Body of pancreas (tissue), 4 donors: ENCODE measurements at regions not wholly inside any gene's neighbourhood (a gene's known extent, or its start where the extent isn't known, plus 50 kb on each side); places are given as distances from the start of the nearest gene placed in this dataset.
"Not testable (repeated sequence)": the region's sequence is repeated elsewhere in the genome, so short reads cannot be mapped to it uniquely, and the experiment has no call there.

Experiments
- ATAC-seq: fragments of 150-250 bp; one replicate; pipeline ENCODE4 v1.9.1; 2016
- DNase-seq, 4 donors: peaks; one replicate each; pipeline ENCODE4 v3.0.0-alpha.2; 2019
- H3K27ac ChIP-seq, 4 donors: fragments of 200-600 bp; sonication (generic); 1 replicate in 3 of 4; 2 replicates in 1 of 4; pipeline versions ENCODE4 v1.5.1 to v1.6.1; 2016 to 2019; ENCODE audit warnings: mild to moderate bottlenecking in 1 of 4, mixed read lengths in 1 of 4, moderate library complexity in 1 of 4
- H3K27me3 ChIP-seq, 2 donors: fragments of 200-600 bp; sonication (generic); one replicate each; pipeline ENCODE4 v1.6.0; 2016; ENCODE audit warnings: mild to moderate bottlenecking in 1 of 2
- H3K36me3 ChIP-seq, 2 donors: fragments of 200-600 bp; sonication (generic); replicated peaks in 1 of 2; 2 replicates each; pipeline ENCODE4 v1.5.1; 2016; ENCODE audit warnings: low read depth in 2 of 2; ENCODE audit not compliant: insufficient read depth in 1 of 2
- H3K4me1 ChIP-seq: fragments of 200-600 bp; sonication (generic); one replicate; pipeline ENCODE4 v1.6.0; 2016
- H3K4me3 ChIP-seq, 2 donors: fragments of 200-600 bp; sonication (generic); 1 replicate in 1 of 2; 2 replicates in 1 of 2; pipeline ENCODE4 v1.5.1; 2016 to 2019
- H3K9me3 ChIP-seq, 3 donors: fragments of 200-600 bp; sonication (generic); 1 replicate in 2 of 3; 2 replicates in 1 of 3; pipeline ENCODE4 v1.5.1; 2016
- POLR2A ChIP-seq, 3 donors: fragments of 450-650 bp; IDR thresholded peaks; one replicate each; pipeline ENCODE4 v1.6.1; 2016; ENCODE audit warnings: antibody characterized with exemption in 3 of 3, mild to moderate bottlenecking in 2 of 3
- WGBS, 2 donors: methylation state at CpG; one replicate each; pipeline ENCODE4 v1.1.5; 2017; 5-methylcytosine and 5-hydroxymethylcytosine counted together
- intact Hi-C: fragments of 100-400 bp; cut with DNase I; formaldehyde crosslinking; loops from one replicate; pipeline ENCODE4 v1.15.1; 2023
- TF ChIP-seq, protein P1 (sequence below), 7 experiments: fragments of 450-650 bp in 4 of 7; fragments of 200-600 bp in 3 of 7; sonication (generic) in 3 of 7; IDR thresholded peaks; one replicate each; pipeline ENCODE4 v1.5.1; 2016 to 2019; ENCODE audit warnings: antibody characterized with exemption in 7 of 7

DNA sequence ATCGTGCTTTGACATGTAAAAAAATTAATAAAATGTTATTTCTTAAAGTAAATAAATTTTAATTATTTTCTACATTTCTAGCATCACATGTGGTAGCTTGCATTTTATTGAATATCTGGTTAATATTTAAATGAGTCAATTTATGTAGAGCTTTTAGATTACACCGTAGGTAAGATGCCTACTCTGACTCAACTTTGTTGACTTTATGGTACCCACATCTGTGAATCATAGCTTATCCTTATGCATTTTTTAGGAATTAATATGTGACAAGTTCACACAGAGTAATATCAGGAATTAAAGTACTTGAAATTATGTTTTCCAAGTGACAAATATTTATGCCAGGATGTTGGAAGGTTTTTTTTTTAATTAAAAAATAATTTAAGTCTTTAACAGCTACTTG, 120.7 kb downstream of the LEPR start:
- no peak overlapping the region for H3K4me3 ChIP-seq
- H3K4me1 ChIP-seq, result no peaks in the 10 kb centered on the region
- no peaks in the 10 kb centered on the region for H3K27me3 ChIP-seq
- H3K9me3 ChIP-seq, result no peaks in the 10 kb centered on the region
- TF ChIP-seq, protein P1, sequence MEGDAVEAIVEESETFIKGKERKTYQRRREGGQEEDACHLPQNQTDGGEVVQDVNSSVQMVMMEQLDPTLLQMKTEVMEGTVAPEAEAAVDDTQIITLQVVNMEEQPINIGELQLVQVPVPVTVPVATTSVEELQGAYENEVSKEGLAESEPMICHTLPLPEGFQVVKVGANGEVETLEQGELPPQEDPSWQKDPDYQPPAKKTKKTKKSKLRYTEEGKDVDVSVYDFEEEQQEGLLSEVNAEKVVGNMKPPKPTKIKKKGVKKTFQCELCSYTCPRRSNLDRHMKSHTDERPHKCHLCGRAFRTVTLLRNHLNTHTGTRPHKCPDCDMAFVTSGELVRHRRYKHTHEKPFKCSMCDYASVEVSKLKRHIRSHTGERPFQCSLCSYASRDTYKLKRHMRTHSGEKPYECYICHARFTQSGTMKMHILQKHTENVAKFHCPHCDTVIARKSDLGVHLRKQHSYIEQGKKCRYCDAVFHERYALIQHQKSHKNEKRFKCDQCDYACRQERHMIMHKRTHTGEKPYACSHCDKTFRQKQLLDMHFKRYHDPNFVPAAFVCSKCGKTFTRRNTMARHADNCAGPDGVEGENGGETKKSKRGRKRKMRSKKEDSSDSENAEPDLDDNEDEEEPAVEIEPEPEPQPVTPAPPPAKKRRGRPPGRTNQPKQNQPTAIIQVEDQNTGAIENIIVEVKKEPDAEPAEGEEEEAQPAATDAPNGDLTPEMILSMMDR (IDR thresholded peaks at IDR 0.05), result no peak
- TF ChIP-seq POLR2A (IDR thresholded peaks at IDR 0.05), result no peak
- WGBS, 2 donors, result 72 to 76% methylated on average over 2 of the region's 2 CpGs
- no peak for ATAC-seq
- H3K27ac ChIP-seq, result no peak overlapping the region
- H3K36me3 ChIP-seq, result no peaks in the 10 kb centered on the region
- DNase-seq, result no peak
- intact Hi-C loops, result no loop called here

DNA sequence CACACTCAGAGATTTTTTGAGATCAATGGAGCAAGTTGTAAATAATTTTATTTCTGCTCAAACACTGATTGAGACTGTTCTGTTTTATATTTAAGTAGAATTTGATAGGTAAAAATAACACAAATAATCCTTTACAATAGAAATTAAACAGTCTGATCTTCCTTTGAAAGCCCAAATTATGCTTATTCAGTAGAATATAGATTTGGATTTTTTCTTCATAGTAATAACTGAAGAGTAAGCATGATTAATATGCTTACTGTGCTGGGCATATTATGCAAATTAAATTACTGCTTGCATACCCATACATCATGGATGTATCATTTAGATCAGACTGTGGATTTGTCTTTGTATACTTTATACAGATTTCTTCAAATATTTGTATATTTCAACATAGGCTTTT, 121.4 kb downstream of the LEPR start:
- DNase-seq (no peak), ATAC-seq (no peak)
- Histone ChIP-seq H3K4me1 (no peaks in the 10 kb centered on the region), H3K27me3 (no peaks in the 10 kb centered on the region), H3K27ac (no peak overlapping the region), H3K9me3 (no peaks in the 10 kb centered on the region), H3K4me3 (no peak overlapping the region), H3K36me3 (no peaks in the 10 kb centered on the region)
- intact Hi-C loops, result no loop called here
- TF ChIP-seq, protein P1 (IDR thresholded peaks at IDR 0.05), result no peak
- no peak for TF ChIP-seq POLR2A (IDR thresholded peaks at IDR 0.05)

DNA sequence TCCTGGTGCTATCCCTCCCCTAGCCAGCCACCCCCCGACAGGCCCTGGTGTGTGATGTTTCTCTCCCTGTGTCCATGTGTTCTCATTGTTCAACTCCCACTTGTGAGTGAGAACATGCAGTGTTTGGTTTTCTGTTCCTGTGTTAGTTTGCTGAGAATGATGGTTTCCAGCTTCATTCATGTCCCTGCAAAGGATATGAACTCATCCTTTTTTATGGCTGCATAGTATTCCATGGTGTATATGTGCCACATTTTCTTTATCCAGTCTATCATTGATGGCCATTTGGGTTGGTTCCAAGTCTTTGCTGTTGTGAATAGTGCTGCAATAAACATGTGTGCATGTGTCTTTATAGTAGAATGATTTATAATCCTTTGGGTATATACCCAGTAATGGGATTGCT, 122.1 kb downstream of the LEPR start:
- H3K9me3 ChIP-seq, H3K27me3 ChIP-seq, H3K36me3 ChIP-seq, ATAC-seq, H3K4me1 ChIP-seq, intact Hi-C loops, H3K27ac ChIP-seq, H3K4me3 ChIP-seq, DNase-seq: not testable (repeated sequence)
- 86 to 100% methylated on average over 1 of the region's 1 CpG for WGBS, 2 donors

DNA sequence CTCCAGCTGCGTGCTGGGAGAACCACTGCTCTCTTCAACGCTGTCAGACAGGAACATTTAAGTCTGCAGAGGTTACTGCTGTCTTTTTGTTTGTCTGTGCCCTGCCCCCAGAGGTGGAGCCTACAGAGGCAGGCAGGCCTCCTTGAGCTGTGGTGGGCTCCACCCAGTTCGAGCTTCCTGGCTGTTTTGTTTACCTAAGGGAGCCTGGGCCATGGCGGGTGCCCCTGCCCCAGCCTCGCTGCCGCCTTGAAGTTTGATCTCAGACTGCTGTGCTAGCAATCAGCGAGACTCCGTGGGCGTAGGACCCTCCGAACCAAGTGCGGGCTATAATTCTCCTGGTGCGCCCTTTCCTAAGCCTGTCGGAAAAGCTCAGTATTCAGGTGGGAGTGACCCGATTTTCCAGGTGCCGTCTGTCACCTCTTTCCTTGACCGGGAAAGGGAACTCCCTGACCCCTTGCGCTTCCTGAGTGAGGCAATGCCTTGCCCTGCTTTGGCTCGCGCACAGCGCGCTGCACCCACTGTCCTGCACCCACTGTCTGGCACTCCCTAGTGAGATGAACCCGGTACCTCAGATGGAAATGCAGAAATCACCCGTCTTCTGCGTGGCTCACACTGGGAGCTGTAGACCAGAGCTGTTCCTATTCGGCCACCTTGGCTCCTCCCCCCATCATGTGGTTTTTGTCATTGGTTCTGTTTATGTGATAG, 130.0 kb downstream of the LEPR start:
- intact Hi-C loops, H3K4me3 ChIP-seq, ATAC-seq, DNase-seq, H3K27me3 ChIP-seq, H3K4me1 ChIP-seq, H3K36me3 ChIP-seq, H3K27ac ChIP-seq, H3K9me3 ChIP-seq: not testable (repeated sequence)
- 62 to 72% methylated on average over 3 to 24 of the region's 25 CpGs for WGBS, 2 donors

DNA sequence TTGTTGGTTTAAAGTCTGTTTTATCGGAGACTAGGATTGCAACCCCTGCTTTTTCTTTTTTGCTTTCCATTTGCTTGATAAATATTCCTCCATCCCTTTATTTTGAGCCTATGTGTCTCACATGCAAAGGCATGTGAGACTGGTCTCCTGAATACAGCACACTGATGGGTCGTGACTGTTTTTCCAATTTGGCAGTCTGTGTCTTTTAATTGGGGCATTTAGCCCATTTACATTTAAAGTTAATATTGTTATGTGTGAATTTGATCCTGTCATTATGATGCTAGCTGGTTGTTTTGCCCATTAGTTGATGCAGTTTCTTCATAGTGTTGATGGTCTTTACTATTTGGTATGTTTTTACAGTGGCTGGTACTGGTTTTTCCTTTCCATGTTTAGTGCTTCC, 132.0 kb downstream of the LEPR start:
- ATAC-seq, H3K4me3 ChIP-seq, H3K27ac ChIP-seq, H3K9me3 ChIP-seq, DNase-seq, H3K36me3 ChIP-seq, H3K27me3 ChIP-seq, H3K4me1 ChIP-seq, intact Hi-C loops: not testable (repeated sequence)
- WGBS, 2 donors, result 84 to 85% methylated on average over 2 of the region's 2 CpGs

DNA sequence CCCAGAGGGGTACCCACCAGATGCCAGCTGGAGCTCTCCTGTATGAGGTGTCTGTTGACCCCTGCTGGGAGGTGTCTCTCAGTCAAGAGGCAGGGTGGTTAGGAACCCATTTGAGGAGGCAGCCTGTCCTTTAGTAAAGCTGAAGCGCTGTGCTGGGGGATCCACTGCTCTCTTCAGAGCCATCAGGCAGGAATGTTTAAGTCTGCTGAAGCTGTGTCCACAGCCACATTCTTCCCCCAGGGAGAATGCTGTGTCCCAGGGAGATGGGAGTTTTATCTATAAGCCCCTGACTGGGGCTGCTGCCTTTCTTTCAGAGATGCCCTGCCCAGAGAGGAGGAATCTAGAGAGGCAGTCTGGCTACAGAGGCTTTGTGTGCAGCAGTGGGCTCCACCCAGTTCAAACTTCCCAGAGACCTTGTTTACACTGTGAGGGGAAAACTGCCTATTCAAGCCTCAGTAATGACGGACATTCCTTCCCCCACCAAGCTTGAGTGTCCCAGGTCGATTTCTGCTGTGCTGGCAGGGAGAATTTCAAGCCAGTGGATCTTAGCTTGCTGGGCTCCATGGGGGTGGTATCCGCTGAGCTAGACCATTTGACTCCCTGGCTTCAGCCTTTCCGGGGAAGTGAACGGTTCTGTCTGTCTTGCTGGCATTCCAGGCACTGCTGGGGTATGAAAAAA, 133.8 kb downstream of the LEPR start:
- H3K4me3 ChIP-seq, H3K36me3 ChIP-seq, ATAC-seq, H3K9me3 ChIP-seq, H3K27me3 ChIP-seq, intact Hi-C loops, H3K4me1 ChIP-seq, DNase-seq, H3K27ac ChIP-seq: not testable (repeated sequence)
- WGBS, 2 donors, result 53 to 58% methylated on average over 4 to 6 of the region's 6 CpGs

DNA sequence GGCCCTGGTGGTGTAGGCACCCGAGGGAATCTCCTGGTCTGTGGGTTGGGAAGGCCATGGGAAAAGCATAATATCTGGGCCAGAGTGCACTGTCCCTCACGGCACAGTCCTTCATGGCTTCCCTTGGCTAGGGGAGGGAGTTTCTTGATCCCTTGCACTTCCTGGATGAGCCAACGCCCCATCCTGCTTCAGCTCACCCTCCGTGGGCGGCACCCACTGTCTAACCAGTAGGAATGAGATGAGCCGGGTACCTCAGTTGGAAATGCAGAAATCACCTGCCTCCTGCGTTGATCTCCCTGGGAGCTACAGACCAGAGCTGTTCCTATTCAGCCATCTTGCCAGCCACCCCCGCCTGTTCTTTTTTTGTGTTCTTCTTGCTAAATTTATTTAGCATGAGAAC, 134.4 kb downstream of the LEPR start:
- 74 to 85% methylated on average over 8 of the region's 8 CpGs for WGBS, 2 donors
- intact Hi-C loops, result no loop called here
- Histone ChIP-seq H3K27me3 (no peaks in the 10 kb centered on the region), H3K9me3 (no peaks in the 10 kb centered on the region), H3K27ac (no peak overlapping the region), H3K36me3 (no peaks in the 10 kb centered on the region), H3K4me1 (no peaks in the 10 kb centered on the region), H3K4me3 (no peak overlapping the region)
- no peak for TF ChIP-seq POLR2A (IDR thresholded peaks at IDR 0.05)
- TF ChIP-seq, protein P1 (IDR thresholded peaks at IDR 0.05), result no peak
- ATAC-seq (no peak), DNase-seq (no peak)
